Common myeloid progenitor, CD34-positive (primary cell): ENCODE measurements at regions not wholly inside any gene's neighbourhood (a gene's known extent, or its start where the extent isn't known, plus 50 kb on each side); places are given as distances from the start of the nearest gene placed in this dataset.
"Not testable (repeated sequence)": the region's sequence is repeated elsewhere in the genome, so short reads cannot be mapped to it uniquely, and the experiment has no call there.

Experiments
- CTCF ChIA-PET: fragments of 350-600 bp; sonication (Branson Sonifier 250); formaldehyde crosslinking; loops from one replicate; lab custom pipeline; 2021; ENCODE audit warnings: antibody characterized with exemption; lab: Charles Lee
- POLR2A ChIA-PET: fragments of 350-600 bp; sonication (Branson Sonifier 250); formaldehyde crosslinking; loops from one replicate; lab custom pipeline; 2021; ENCODE audit warnings: antibody characterized with exemption; lab: Charles Lee
- DNase-seq, 3 donors: peaks; one replicate each; pipeline versions ENCODE4 v3.0.0 to v3.0.0-alpha.2; 2013
- H3K27ac ChIP-seq, 2 experiments: 1 replicate in 1 of 2; 2 replicates in 1 of 2; pipeline ENCODE4 v1.7.0; 2013; ENCODE audit warnings: inconsistent platforms in 2 of 2, low read length in 2 of 2, mild to moderate bottlenecking in 2 of 2, low read depth in 1 of 2, moderate library complexity in 1 of 2; ENCODE audit not compliant: severe bottlenecking in 2 of 2, insufficient read depth in 1 of 2, poor library complexity in 1 of 2
- H3K27me3 ChIP-seq, 5 experiments: replicated peaks in 2 of 5; 1 replicate in 3 of 5; 2 replicates in 2 of 5; pipeline versions ENCODE4 v1.6.1 to v1.7.0; 2013; ENCODE audit warnings: low read length in 4 of 5, mild to moderate bottlenecking in 2 of 5, moderate library complexity in 2 of 5, inconsistent platforms in 1 of 5; ENCODE audit not compliant: insufficient read depth in 5 of 5, control insufficient read depth in 4 of 5
- H3K36me3 ChIP-seq, 4 experiments: 1 replicate in 2 of 4; 2 replicates in 2 of 4; pipeline versions ENCODE4 v1.6.1 to v1.7.0; 2013; ENCODE audit warnings: low read length in 3 of 4, control low read depth in 1 of 4, mild to moderate bottlenecking in 1 of 4; ENCODE audit not compliant: control insufficient read depth in 4 of 4, insufficient read depth in 4 of 4
- H3K4me1 ChIP-seq, 4 experiments: 1 replicate in 3 of 4; 2 replicates in 1 of 4; pipeline versions ENCODE4 v1.6.1 to v1.7.1; 2013; ENCODE audit warnings: low read length in 3 of 4, mild to moderate bottlenecking in 3 of 4, control low read depth in 1 of 4, inconsistent platforms in 1 of 4, moderate library complexity in 1 of 4; ENCODE audit not compliant: control insufficient read depth in 4 of 4, insufficient read depth in 4 of 4; ENCODE audit errors: control extremely low read depth in 1 of 4
- H3K4me3 ChIP-seq, 7 experiments: 1 replicate in 4 of 7; 2 replicates in 3 of 7; pipeline versions ENCODE4 v1.5.1 to v1.7.0; 2013; ENCODE audit warnings: mild to moderate bottlenecking in 7 of 7, low read length in 6 of 7, moderate library complexity in 6 of 7, inconsistent platforms in 2 of 7, low read depth in 2 of 7, control low read depth in 1 of 7; ENCODE audit not compliant: insufficient read depth in 4 of 7, control insufficient read depth in 1 of 7; ENCODE audit errors: extremely low read depth in 1 of 7
- H3K9me3 ChIP-seq, 5 experiments: 1 replicate in 4 of 5; 2 replicates in 1 of 5; pipeline versions ENCODE4 v1.6.1 to v1.7.1; 2013; ENCODE audit warnings: low read length in 4 of 5, mild to moderate bottlenecking in 2 of 5, inconsistent platforms in 1 of 5, low read depth in 1 of 5, moderate library complexity in 1 of 5; ENCODE audit not compliant: control insufficient read depth in 4 of 5, insufficient read depth in 2 of 5; ENCODE audit errors: control extremely low read depth in 1 of 5
- WGBS: methylation state at CpG from one replicate; pipeline ENCODE4 v1.1.5; 2013; ENCODE audit not compliant: insufficient coverage; 5-methylcytosine and 5-hydroxymethylcytosine counted together

GRCh38 chr3:157912514-157913451 is 193.4 kb downstream of the SHOX2 start:
- Histone ChIP-seq H3K9me3 (no peaks in the 10 kb centered on the region), H3K4me1 (no peaks in the 10 kb centered on the region), H3K4me3 (no peak overlapping the region), H3K36me3 (no peaks in the 10 kb centered on the region), H3K27me3 (peaks cover 0 to 1% (median 0%) of the 10 kb centered on the region in 5 experiments), H3K27ac (no peak overlapping the region)
- POLR2A ChIA-PET: no interaction called here
- 100% methylated on average over 4 of the region's 5 CpGs for WGBS
- CTCF ChIA-PET: no interaction called here
- no peak for DNase-seq

- peaks cover 0 to 6% (median 2%) of the 10 kb centered on the region in 5 experiments for H3K9me3 ChIP-seq
- no peak overlapping the region for H3K4me3 ChIP-seq
- no peaks in the 10 kb centered on the region for H3K36me3 ChIP-seq
- H3K27me3 ChIP-seq: no peaks in the 10 kb centered on the region
- DNase-seq: no peak
- ChIA-PET CTCF (no interaction called here), POLR2A (no interaction called here)
- H3K27ac ChIP-seq: no peak overlapping the region
- H3K4me1 ChIP-seq: no peaks in the 10 kb centered on the region
These were observed 199.6 kb downstream of the SHOX2 start for GRCh38 chr3:157906627-157907026.

GRCh38 chr3:157905885-157906284 is 200.3 kb downstream of the SHOX2 start:
- Histone ChIP-seq H3K4me1 (no peaks in the 10 kb centered on the region), H3K27ac (no peak overlapping the region), H3K4me3 (no peak overlapping the region), H3K36me3 (no peaks in the 10 kb centered on the region), H3K27me3 (no peaks in the 10 kb centered on the region), H3K9me3 (peaks cover 0 to 6% (median 2%) of the 10 kb centered on the region in 5 experiments)
- WGBS: 40% methylated on average over 1 of the region's 1 CpG
- DNase-seq: no peak
- ChIA-PET CTCF (no interaction called here), POLR2A (no interaction called here)

DNA sequence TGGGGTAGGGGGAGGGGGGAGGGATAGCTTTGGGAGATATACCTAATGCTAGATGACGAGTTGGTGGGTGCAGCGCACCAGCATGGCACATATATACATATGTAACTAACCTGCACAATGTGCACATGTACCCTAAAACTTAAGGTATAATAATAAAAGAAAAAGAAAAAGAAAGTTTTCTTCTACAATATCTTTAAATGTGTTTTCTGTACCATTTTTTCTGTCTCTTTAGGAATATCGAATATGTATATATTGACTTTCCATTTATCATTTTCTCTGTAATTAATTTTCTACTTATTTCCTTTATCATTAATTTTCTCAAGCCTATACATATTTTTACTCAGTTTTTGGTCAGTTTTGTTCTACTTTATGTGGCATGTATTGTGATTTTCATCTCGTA is 203.5 kb downstream of the SHOX2 start:
- CTCF ChIA-PET, DNase-seq, H3K9me3 ChIP-seq, H3K4me1 ChIP-seq, H3K36me3 ChIP-seq, H3K27me3 ChIP-seq, H3K27ac ChIP-seq, H3K4me3 ChIP-seq, POLR2A ChIA-PET: not testable (repeated sequence)
- WGBS: no CpG with 5 or more reads among the region's 4 CpGs

- Histone ChIP-seq H3K4me3 (no peak overlapping the region), H3K27ac (no peak overlapping the region), H3K9me3 (no peaks in the 10 kb centered on the region), H3K27me3 (no peaks in the 10 kb centered on the region), H3K36me3 (no peaks in the 10 kb centered on the region), H3K4me1 (no peaks in the 10 kb centered on the region)
- POLR2A ChIA-PET: no interaction called here
- CTCF ChIA-PET: no interaction called here
- no CpG with 5 or more reads among the region's 1 CpG for WGBS
- DNase-seq: no peak
These were observed 218.2 kb downstream of the SHOX2 start for GRCh38 chr3:157888040-157888439.

DNA sequence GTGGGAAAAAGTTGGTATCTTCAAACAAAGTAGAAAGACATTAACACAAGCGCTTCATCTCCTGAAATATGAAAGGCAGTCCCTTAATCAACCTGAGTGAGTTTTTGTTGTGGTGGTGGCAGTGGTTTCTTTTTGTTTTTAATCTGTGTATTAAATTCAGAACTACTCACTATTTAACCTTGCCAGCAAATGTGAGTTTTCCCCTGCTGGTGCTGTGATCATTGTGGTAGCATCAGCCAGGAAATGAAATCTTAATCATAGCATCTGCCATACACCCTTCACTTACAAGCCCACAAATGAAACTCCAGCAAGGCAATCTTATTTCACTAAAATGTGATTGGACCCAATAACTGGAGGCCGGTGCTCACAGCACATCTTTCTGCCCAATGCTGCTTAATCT is 229.7 kb downstream of the SHOX2 start:
- no CpG with 5 or more reads among the region's 2 CpGs for WGBS
- DNase-seq: no peak

DNA sequence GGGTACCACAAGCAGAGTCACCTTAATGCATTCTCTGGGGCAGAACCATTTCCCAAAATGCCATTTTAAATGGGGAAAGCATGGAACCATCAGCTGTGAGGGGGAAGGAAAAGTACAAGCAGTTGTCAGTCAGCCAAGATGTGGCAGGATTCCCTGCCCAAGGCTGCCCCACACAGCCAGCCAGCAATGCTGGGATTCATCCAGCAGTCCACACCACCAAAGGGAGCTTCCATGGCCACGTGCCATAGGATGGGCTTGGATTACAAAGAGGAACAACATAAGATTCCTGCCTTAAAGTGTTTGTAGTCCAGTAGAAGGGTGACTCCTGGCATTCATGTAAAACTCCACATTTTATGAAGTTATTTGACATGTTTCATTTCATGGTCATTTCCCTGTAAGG is 233.3 kb downstream of the SHOX2 start:
- no peak for DNase-seq
- 100% methylated on average over 1 of the region's 1 CpG for WGBS
- Histone ChIP-seq H3K4me1 (peaks cover 0 to 8% (median 6%) of the 10 kb centered on the region in 4 experiments), H3K36me3 (no peaks in the 10 kb centered on the region), H3K27ac (no peak overlapping the region), H3K27me3 (peaks cover 0 to under 1% (median 0%) of the 10 kb centered on the region in 5 experiments), H3K4me3 (no peak overlapping the region), H3K9me3 (no peaks in the 10 kb centered on the region)
- POLR2A ChIA-PET: no interaction called here
- CTCF ChIA-PET: interaction anchor here (1.1 to 1.3 kb wide), 2 partner anchors 9 to 18 kb away, joined by 3 to 4 read pairs; no protein-coding TSS in a partner anchor

More for the DNA sequence above, 229.7 kb downstream of the SHOX2 start:
- Histone ChIP-seq H3K9me3 (peaks cover 0 to 2% (median 0%) of the 10 kb centered on the region in 5 experiments), H3K4me1 (peaks cover 0 to 8% (median 6%) of the 10 kb centered on the region in 4 experiments), H3K27me3 (peaks cover 0 to 1% (median 0%) of the 10 kb centered on the region in 5 experiments), H3K4me3 (no peak overlapping the region), H3K36me3 (no peaks in the 10 kb centered on the region), H3K27ac (no peak overlapping the region)
- ChIA-PET POLR2A (no interaction called here), CTCF (no interaction called here)
